Tibial nerve (tissue), 4 donors: ENCODE measurements at regions not wholly inside any gene's neighbourhood (a gene's known extent, or its start where the extent isn't known, plus 50 kb on each side); places are given as distances from the start of the nearest gene placed in this dataset.

ENCODE experiments used
- DNase-seq, 2 donors: peaks; one replicate each; pipeline ENCODE4 v3.0.0-alpha.2; 2019; ENCODE audit warnings: low spot score in 2 of 2
- H3K27ac ChIP-seq, 4 donors: fragments of 200-600 bp; sonication (generic) in 3 of 4; one replicate each; pipeline ENCODE4 v1.5.1; 2017 to 2019; ENCODE audit warnings: mild to moderate bottlenecking in 1 of 4
- H3K27me3 ChIP-seq, 2 donors: fragments of 200-600 bp; sonication (generic) in 1 of 2; one replicate each; pipeline versions ENCODE4 v1.5.1 to v1.6.0; 2017 to 2019
- H3K36me3 ChIP-seq, 3 donors: fragments of 200-600 bp; sonication (generic); one replicate each; pipeline ENCODE4 v1.5.1; 2018 to 2019
- H3K4me1 ChIP-seq, 4 donors: fragments of 200-600 bp; sonication (generic) in 3 of 4; one replicate each; pipeline ENCODE4 v1.5.1; 2017 to 2019
- H3K4me3 ChIP-seq, 4 donors: fragments of 200-600 bp; sonication (generic) in 3 of 4; one replicate each; pipeline ENCODE4 v1.5.1; 2017 to 2019; ENCODE audit warnings: mild to moderate bottlenecking in 1 of 4, moderate library complexity in 1 of 4
- H3K9me3 ChIP-seq, 4 donors: fragments of 200-600 bp; sonication (generic) in 3 of 4; one replicate each; pipeline ENCODE4 v1.5.1; 2017 to 2019
- EP300 ChIP-seq, 2 donors: sonication (generic); formaldehyde crosslinking; IDR thresholded peaks; one replicate each; pipeline ENCODE4 v1.6.1; 2017; ENCODE audit warnings: antibody characterized with exemption in 2 of 2, mild to moderate bottlenecking in 1 of 2
- POLR2A ChIP-seq, 2 donors: fragments of 450-650 bp; IDR thresholded peaks; one replicate each; pipeline ENCODE4 v1.6.1; 2017; ENCODE audit warnings: antibody characterized with exemption in 2 of 2, mild to moderate bottlenecking in 2 of 2, moderate library complexity in 2 of 2
- WGBS, 2 donors: methylation state at CpG; one replicate each; pipeline ENCODE4 v1.1.5; 2018; 5-methylcytosine and 5-hydroxymethylcytosine counted together
- TF ChIP-seq, protein P1 (sequence below), 5 experiments: fragments of 200-600 bp in 3 of 5; fragments of 450-650 bp in 2 of 5; sonication (generic) in 3 of 5; IDR thresholded peaks; one replicate each; pipeline ENCODE4 v1.5.1; 2016 to 2019; ENCODE audit warnings: antibody characterized with exemption in 5 of 5, mild to moderate bottlenecking in 3 of 5, moderate library complexity in 2 of 5

DNA sequence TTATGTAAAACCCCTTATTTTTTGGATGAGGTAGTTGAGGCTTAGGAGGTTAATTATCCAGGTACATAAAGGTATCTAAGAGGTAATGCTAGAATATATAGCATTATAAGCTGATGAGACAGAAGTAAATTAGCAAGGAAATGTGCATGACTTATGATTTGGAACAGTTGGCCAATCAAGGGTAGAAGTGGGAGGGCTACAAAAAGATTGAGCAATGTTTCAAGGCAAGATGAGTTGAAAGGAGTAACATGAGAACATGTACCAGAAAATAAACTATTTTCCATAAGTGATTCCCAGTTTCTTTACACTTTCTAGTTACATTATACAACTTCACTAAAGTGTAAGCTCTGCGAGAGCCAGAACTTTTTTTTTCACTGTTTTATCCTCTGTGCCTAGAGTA, 290.9 kb downstream of the LRIG3 start:
- Histone ChIP-seq H3K36me3 (no peaks in the 10 kb centered on the region), H3K27ac (no peak overlapping the region), H3K27me3 (no peaks in the 10 kb centered on the region), H3K4me1 (no peaks in the 10 kb centered on the region), H3K4me3 (no peak overlapping the region), H3K9me3 (peaks cover 0 to 23% (median under 1%) of the 10 kb centered on the region in 4 donors)
- TF ChIP-seq, protein P1, sequence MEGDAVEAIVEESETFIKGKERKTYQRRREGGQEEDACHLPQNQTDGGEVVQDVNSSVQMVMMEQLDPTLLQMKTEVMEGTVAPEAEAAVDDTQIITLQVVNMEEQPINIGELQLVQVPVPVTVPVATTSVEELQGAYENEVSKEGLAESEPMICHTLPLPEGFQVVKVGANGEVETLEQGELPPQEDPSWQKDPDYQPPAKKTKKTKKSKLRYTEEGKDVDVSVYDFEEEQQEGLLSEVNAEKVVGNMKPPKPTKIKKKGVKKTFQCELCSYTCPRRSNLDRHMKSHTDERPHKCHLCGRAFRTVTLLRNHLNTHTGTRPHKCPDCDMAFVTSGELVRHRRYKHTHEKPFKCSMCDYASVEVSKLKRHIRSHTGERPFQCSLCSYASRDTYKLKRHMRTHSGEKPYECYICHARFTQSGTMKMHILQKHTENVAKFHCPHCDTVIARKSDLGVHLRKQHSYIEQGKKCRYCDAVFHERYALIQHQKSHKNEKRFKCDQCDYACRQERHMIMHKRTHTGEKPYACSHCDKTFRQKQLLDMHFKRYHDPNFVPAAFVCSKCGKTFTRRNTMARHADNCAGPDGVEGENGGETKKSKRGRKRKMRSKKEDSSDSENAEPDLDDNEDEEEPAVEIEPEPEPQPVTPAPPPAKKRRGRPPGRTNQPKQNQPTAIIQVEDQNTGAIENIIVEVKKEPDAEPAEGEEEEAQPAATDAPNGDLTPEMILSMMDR (IDR thresholded peaks at IDR 0.05) = no peak
- no peak for TF ChIP-seq POLR2A (IDR thresholded peaks at IDR 0.05)
- TF ChIP-seq EP300 (IDR thresholded peaks at IDR 0.05) = no peak
- no peak for DNase-seq
- 83 to 87% methylated on average over 1 of the region's 1 CpG for WGBS, 2 donors

DNA sequence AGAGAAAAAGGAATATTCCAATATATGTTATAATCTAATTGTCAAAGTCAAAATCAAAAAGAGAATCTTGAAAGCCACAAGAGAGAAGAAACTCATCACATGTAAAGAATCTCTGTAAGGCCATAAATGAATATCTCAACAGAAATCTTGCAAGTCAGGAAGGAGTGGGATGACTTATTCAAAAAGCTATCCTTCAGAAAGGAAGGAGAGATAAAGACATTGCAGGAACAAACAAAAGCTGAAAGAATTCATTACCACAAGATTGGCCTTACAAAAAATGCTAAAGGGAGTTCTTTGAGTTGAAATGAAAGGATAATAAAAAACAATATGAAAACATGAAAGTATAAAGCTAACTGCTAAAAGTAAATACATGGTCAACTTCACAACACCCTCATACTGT, 286.8 kb downstream of the LRIG3 start:
- H3K9me3 ChIP-seq = peaks cover 0 to 29% (median 1%) of the 10 kb centered on the region in 4 donors
- TF ChIP-seq EP300 (IDR thresholded peaks at IDR 0.05) = no peak
- no peak for TF ChIP-seq POLR2A (IDR thresholded peaks at IDR 0.05)
- TF ChIP-seq, protein P1 (IDR thresholded peaks at IDR 0.05) = no peak

DNA sequence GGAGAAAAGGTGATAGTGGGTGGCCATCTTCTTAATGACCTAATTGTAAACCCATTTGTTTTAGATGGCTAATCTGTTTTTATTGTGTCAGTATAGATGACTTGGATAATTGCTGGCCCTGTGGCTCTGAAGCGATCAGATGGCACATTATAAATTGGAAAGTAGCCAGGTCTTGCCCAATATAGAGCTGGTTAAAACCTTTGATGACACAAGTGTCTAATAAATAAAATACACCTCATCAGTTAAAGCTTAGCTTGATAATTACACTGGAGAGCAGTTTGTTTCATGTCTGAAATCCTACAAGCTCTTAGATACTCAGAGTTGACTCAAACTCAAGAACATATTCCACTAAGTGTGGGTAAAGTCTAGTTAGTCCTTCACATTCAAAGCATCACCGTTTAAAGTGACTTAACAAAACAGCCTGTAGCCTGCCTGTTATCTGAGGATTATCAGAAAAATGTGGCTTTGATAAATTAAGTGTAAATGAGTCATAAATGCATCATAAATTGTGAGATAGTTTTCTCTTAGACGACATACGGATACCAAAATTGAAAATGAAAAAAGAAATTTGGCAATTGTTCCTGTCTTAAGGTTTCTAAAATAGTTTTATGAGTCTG, 280.9 kb downstream of the LRIG3 start:
- WGBS, 2 donors = 49 to 65% methylated on average over 4 of the region's 4 CpGs
- no peak overlapping the region for H3K27ac ChIP-seq

More for the DNA sequence above, 286.8 kb downstream of the LRIG3 start:
- no peak overlapping the region for H3K4me3 ChIP-seq
- H3K27ac ChIP-seq = no peak overlapping the region
- no peaks in the 10 kb centered on the region for H3K27me3 ChIP-seq
- no peaks in the 10 kb centered on the region for H3K36me3 ChIP-seq
- no peak for DNase-seq
- no peaks in the 10 kb centered on the region for H3K4me1 ChIP-seq

DNA sequence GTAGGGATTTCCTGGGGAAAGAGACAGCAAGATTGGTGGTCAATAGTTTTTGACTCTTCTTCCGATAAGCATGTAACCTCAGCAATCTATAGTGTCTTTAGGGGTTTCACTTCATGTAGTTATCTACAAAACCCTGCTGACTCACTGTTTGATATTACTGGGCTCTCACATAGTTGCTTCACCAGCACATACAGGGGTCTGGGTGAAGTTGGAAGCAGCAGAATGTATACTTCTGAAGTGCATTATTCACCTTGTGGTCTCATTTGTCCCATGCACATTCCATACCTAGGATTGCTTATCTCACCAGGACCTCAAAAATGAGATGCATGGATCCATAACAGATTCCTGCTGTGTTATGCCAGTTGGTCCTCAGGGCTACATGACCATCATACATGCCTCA, 280.0 kb downstream of the LRIG3 start:
- Histone ChIP-seq H3K27me3 (no peaks in the 10 kb centered on the region), H3K4me1 (no peaks in the 10 kb centered on the region), H3K27ac (no peak overlapping the region), H3K36me3 (no peaks in the 10 kb centered on the region), H3K9me3 (peaks cover 0 to 3% (median 0%) of the 10 kb centered on the region in 4 donors), H3K4me3 (no peak overlapping the region)
- DNase-seq = no peak
- 80 to 91% methylated on average over 1 of the region's 1 CpG for WGBS, 2 donors
- TF ChIP-seq POLR2A (IDR thresholded peaks at IDR 0.05) (no peak), EP300 (IDR thresholded peaks at IDR 0.05) (no peak)
- TF ChIP-seq, protein P1 (IDR thresholded peaks at IDR 0.05) = no peak

More for the DNA sequence above, 280.9 kb downstream of the LRIG3 start:
- DNase-seq = no peak
- Histone ChIP-seq H3K9me3 (peaks cover 0 to 6% (median under 1%) of the 10 kb centered on the region in 4 donors), H3K36me3 (no peaks in the 10 kb centered on the region), H3K27me3 (no peaks in the 10 kb centered on the region), H3K4me1 (no peaks in the 10 kb centered on the region), H3K4me3 (no peak overlapping the region)
- no peak for TF ChIP-seq POLR2A (IDR thresholded peaks at IDR 0.05)
- TF ChIP-seq, protein P1 (IDR thresholded peaks at IDR 0.05) = no peak
- TF ChIP-seq EP300 (IDR thresholded peaks at IDR 0.05) = no peak

DNA sequence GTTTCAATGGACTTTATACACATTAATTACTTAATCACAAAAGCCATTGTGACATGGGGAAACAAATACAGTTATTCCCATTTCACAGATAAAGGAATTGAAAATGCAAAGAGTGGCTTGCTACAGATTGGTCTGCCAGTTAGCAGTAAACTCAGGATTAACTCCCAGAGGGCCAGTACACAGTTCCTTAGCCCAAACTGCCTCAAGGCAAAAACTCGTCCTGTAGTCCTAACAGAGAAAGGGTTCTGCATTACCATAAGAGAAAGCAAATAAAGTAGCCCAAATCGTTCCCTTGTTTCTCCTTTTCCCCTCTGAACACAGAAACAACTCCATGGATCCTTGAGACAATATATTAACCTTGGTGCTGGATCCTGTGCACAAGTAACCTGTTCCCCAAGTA, 274.4 kb downstream of the LRIG3 start:
- no peaks in the 10 kb centered on the region for H3K9me3 ChIP-seq
- 72 to 78% methylated on average over 2 of the region's 2 CpGs for WGBS, 2 donors
- H3K27me3 ChIP-seq = no peaks in the 10 kb centered on the region
- peaks cover 0 to 19% (median 4%) of the 10 kb centered on the region in 4 donors for H3K4me1 ChIP-seq
- DNase-seq = no peak
- TF ChIP-seq EP300 (IDR thresholded peaks at IDR 0.05) (no peak), POLR2A (IDR thresholded peaks at IDR 0.05) (no peak)
- TF ChIP-seq, protein P1 (IDR thresholded peaks at IDR 0.05) = no peak
- no peaks in the 10 kb centered on the region for H3K36me3 ChIP-seq
- no peak overlapping the region for H3K27ac ChIP-seq
- no peak overlapping the region for H3K4me3 ChIP-seq
